NCI-H1694 (cell line): ENCODE measurements at regions not wholly inside any gene's neighbourhood (a gene's known extent, or its start where the extent isn't known, plus 50 kb on each side); places are given as distances from the start of the nearest gene placed in this dataset.

Source experiments
- DNase-seq: peaks from one replicate; lab custom pipeline; 2025; lab: John Stamatoyannopoulos, UW

DNA sequence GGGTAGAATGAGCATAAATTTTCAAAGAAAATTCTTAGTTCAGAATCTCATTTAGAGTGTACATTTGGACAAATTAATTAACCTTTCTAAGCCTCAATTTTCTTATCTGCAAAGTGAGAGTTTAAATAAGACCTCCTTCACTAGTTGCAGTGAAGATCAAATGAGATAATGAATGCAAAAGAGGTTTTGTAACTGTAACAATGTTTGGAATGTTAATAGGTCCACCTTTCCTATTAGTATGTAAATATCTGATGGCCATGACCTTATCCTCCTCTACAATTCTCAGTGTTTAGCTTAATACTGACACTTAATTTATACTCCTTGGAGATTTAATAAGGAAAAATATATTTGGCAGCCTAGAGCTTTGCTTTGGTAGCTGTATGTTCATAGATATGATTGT is 138.8 kb downstream of the GABRG1 start:
- no peak for DNase-seq

GRCh38 chr4:45971108-45971507 is 152.7 kb downstream of the GABRG1 start:
- no peak for DNase-seq

- no peak for DNase-seq
Measured at GRCh38 chr4:45957353-45957752, 166.5 kb downstream of the GABRG1 start.

DNA sequence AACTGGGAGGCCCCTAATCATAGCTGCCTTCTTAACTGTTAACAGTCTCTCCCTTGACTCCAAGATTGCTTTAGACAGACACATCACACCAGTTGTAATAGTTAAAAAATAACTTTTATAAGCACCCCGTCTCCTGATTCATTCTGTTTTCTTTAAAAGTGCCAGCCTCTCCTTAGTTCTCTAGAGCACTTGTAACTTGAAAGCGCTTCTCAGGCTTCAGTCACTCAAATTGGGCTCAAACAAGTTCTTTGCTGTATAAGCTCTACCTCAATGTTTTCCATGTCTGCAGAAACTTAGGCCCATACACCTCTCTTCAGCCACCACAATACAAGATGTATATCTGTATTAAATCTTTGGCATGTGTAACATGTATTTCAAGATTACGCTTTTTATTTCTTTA is 169.6 kb downstream of the GABRG1 start:
- DNase-seq, result no peak

DNA sequence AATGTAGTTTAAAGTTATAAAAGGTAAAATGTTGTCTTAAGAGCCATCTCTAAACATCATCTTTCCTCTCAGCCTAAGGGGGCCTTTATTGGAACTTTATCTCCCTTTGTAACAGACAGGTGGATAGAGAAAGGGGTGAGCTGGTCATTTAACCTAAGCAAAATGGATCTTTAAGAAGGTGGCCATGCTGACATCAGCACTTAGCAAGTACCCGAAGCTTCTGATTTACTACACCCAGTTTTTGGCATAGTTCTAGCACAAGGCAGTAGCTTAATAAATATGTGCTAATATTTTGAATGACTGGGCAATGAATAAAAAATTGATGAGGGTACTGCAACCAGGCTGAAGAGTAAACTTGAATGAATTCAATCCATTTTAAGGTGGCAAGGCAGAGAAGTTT is 172.7 kb downstream of the GABRG1 start:
- DNase-seq, result no peak

DNA sequence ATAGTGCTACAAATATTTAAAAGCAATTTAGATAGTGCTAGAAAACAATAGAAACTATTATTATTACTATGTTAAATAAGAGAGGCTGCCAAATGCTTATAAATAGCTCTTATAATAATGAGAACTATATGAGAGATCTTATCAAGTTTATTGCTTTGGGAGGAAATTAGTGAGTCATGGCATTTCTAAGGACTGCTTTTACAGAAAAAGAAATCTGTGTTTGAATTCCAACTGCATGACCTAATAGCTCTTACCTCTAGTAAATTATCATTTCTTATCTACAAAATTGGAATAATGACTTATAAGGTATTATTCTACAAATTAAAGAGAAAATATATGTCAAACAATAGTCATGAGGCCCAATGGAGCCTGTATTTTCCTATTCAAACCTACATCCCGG is 177.2 kb downstream of the GABRG1 start:
- no peak for DNase-seq

- no peak for DNase-seq
Measured at GRCh38 chr4:45944000-45944399, 179.9 kb downstream of the GABRG1 start.

DNA sequence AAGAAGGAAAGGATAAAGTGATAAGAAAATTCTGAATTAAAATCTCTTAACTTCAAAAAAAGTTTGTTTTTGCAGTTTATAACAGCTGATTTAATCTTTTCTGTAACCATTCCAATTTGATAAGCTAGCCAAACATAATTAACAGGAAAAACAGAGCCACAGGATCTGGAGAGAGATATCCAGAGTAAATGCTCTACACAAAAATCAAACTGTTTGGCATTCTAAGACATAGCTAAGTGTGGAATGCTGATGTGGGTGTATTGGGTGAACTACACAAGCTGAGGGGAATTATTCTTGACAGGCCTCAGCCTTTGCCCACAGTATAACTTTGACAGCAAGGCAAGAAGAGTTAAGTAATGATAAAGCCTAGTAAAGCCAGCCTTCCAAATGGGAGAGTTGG is 184.8 kb downstream of the GABRG1 start:
- no peak for DNase-seq

DNA sequence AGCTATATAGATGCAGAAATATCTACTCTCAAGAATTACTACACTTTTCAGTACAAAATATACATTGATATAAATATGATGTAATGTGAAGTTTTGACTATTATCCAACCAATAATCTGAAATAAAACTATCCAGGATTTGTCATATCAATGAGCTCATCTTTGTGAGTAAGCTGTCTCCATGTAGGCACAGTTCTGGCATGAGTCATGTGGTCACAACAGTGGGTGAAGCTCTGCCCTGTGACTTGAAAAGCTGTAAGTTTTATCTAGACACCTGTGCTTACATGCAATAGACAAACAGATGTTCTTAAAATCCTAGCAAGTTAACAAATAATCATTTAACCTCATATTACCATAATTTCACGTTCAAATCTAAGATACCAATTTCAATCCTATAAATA is 192.7 kb downstream of the GABRG1 start:
- no peak for DNase-seq

GRCh38 chr4:45927641-45928040 is 196.2 kb downstream of the GABRG1 start:
- DNase-seq, result no peak

- no peak for DNase-seq
Measured at GRCh38 chr4:45925809-45926208, 198.0 kb downstream of the GABRG1 start.

DNA sequence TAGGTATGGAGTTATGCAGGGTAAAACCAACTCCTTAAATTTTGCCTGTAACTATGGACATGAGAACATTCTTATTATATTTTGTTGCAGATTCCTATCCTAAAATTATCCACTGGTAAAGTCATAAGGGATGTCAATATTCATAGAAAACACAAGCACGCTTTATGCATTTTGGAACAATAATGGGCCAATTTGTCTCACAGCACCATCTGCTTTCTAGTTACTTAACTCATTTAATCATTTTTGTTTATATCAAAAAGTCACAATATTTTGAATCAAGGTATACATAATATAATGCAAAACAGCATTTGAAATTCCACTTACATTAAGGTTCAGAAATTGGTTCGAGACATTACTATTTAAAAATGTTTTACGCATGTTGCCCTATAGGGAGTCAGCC is 203.0 kb downstream of the GABRG1 start:
- no peak for DNase-seq

- DNase-seq, result no peak
Measured at GRCh38 chr4:45910511-45910910, 213.3 kb downstream of the GABRG1 start.

GRCh38 chr4:45897946-45898585 is 225.8 kb downstream of the GABRG1 start:
- no peak for DNase-seq

GRCh38 chr4:45883421-45883820 is 240.4 kb downstream of the GABRG1 start:
- DNase-seq, result no peak

GRCh38 chr4:45876235-45876890 is 247.5 kb downstream of the GABRG1 start:
- DNase-seq, result no peak

DNA sequence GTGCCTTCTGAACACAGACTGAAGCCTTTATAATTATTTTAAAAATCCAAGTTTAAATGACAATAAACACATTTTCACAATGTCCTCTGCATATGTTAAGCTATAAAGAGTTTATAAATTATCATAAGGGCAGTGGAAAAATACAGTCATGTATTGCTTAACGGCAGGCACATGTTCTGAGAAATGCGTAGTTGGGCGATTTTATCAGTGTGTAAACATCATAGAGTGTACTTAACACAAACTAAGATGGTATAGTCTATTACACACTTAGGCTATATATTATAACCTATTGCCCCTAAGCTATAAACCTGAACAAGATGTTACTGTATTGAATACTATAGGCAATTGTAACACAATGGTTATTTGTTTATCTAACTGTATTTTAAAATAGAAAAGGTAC is 254.7 kb downstream of the GABRG1 start:
- no peak for DNase-seq

- no peak for DNase-seq
Measured at GRCh38 chr4:45865781-45866180, 258.1 kb downstream of the GABRG1 start.

- no peak for DNase-seq
Measured at GRCh38 chr4:45855857-45856256, 268.0 kb downstream of the GABRG1 start.

- no peak for DNase-seq
Measured at GRCh38 chr4:45846016-45846415, 277.8 kb downstream of the GABRG1 start.

GRCh38 chr4:45841791-45842190 is 282.1 kb downstream of the GABRG1 start:
- no peak for DNase-seq

DNA sequence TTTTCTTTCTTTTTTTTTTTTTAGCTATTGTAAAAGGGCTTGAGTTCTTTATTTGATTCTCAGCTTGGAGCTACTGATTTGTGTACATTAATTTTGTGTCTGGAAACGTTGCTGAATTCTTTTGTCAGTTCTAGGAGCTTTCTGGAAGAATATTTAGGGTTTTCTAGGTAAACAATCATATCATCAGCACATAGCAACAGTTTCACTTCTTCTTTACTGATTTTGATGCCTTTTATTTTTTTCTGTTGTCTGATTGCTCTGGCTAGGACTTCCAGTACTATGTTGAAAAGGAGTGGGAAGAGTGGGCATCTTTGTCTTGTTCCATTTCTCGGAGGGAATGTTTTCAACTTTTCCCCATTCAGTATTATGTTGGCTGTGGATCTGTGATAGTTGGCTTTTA is 292.2 kb downstream of the GABRG1 start:
- DNase-seq, result no peak

DNA sequence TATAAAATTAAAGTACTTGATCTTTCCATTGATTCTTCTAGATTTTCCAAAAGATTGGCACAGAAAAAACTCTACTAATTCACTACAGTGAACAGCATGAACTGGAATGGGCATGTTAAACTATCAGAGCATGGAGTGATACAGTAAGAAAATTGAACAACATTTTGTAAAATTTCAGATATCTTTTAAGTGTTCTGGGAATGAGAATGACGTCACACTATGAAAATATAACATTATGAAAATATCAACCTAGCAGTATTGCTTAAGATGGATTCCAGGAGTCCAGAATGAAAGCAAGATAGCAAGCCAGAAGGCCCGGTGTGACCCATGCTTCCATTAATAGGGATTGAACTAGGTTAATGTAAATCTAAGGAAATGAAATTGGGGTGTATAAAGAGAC is 319.9 kb downstream of the GABRG1 start:
- DNase-seq, result no peak

GRCh38 chr4:45795135-45795534 is 328.7 kb downstream of the GABRG1 start:
- DNase-seq, result no peak
